Neural progenitor cell (in vitro differentiated cells): ENCODE measurements at regions not wholly inside any gene's neighbourhood (a gene's known extent, or its start where the extent isn't known, plus 50 kb on each side); places are given as distances from the start of the nearest gene placed in this dataset.

Experiments
- CTCF ChIP-seq: fragments of 200-600 bp; sonication (generic); IDR thresholded peaks from 2 replicates; pipeline ENCODE4 v1.5.1; 2017; ENCODE audit warnings: antibody characterized with exemption, mild to moderate bottlenecking
- EZH2 ChIP-seq: fragments of 200-600 bp; sonication (generic); IDR thresholded peaks from 2 replicates; pipeline ENCODE4 v1.6.1; 2017; ENCODE audit warnings: antibody characterized with exemption, mild to moderate bottlenecking, moderate library complexity
- EZH2phosphoT487 ChIP-seq: fragments of 200-600 bp; sonication (generic); IDR thresholded peaks from 2 replicates; pipeline ENCODE4 v1.6.1; 2017; ENCODE audit warnings: antibody characterized with exemption

GRCh38 chr2:75772908-75773630 is 62.4 kb upstream of the GCFC2 start:
- TF ChIP-seq CTCF (no peak), EZH2phosphoT487 (no peak), EZH2 (no peak)
